ENCODE measurements at regions not wholly inside any gene's neighbourhood (a gene's known extent, or its start where the extent isn't known, plus 50 kb on each side); places are given as distances from the start of the nearest gene placed in this dataset.

GRCh38 chr7:84422790-84423189 lies 228.2 kb upstream of the SEMA3A start:
- no peak for DNase-seq (ENCODE audit: extremely low spot score)
- CTCF ChIA-PET = no interaction called here
- POLR2A ChIA-PET = no interaction called here
- TF ChIP-seq, protein P1, sequence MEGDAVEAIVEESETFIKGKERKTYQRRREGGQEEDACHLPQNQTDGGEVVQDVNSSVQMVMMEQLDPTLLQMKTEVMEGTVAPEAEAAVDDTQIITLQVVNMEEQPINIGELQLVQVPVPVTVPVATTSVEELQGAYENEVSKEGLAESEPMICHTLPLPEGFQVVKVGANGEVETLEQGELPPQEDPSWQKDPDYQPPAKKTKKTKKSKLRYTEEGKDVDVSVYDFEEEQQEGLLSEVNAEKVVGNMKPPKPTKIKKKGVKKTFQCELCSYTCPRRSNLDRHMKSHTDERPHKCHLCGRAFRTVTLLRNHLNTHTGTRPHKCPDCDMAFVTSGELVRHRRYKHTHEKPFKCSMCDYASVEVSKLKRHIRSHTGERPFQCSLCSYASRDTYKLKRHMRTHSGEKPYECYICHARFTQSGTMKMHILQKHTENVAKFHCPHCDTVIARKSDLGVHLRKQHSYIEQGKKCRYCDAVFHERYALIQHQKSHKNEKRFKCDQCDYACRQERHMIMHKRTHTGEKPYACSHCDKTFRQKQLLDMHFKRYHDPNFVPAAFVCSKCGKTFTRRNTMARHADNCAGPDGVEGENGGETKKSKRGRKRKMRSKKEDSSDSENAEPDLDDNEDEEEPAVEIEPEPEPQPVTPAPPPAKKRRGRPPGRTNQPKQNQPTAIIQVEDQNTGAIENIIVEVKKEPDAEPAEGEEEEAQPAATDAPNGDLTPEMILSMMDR (IDR thresholded peaks at IDR 0.05; ENCODE audit: control extremely low read depth, extremely low read depth, low read depth, missing control alignments) = no peak

- TF ChIP-seq, protein P1 (IDR thresholded peaks at IDR 0.05; ENCODE audit: control extremely low read depth, extremely low read depth, low read depth, missing control alignments) = no peak
- DNase-seq (ENCODE audit: extremely low spot score) = no peak
- CTCF ChIA-PET = interaction anchor here (1.0 kb wide), 1 partner anchor 18 kb away, joined by 4 read pairs; no protein-coding TSS in a partner anchor
- POLR2A ChIA-PET = no interaction called here
Observed at GRCh38 chr7:84412161-84412969, 217.8 kb upstream of the SEMA3A start.

- ChIA-PET POLR2A (no interaction called here), CTCF (no interaction called here)
- TF ChIP-seq, protein P1 (IDR thresholded peaks at IDR 0.05; ENCODE audit: control extremely low read depth, extremely low read depth, low read depth, missing control alignments) = no peak
- no peak for DNase-seq (ENCODE audit: extremely low spot score)
Observed at GRCh38 chr7:84399661-84400060, 205.1 kb upstream of the SEMA3A start.

- POLR2A ChIA-PET = no interaction called here
Observed at GRCh38 chr7:84394219-84394618, 199.6 kb upstream of the SEMA3A start.

DNA sequence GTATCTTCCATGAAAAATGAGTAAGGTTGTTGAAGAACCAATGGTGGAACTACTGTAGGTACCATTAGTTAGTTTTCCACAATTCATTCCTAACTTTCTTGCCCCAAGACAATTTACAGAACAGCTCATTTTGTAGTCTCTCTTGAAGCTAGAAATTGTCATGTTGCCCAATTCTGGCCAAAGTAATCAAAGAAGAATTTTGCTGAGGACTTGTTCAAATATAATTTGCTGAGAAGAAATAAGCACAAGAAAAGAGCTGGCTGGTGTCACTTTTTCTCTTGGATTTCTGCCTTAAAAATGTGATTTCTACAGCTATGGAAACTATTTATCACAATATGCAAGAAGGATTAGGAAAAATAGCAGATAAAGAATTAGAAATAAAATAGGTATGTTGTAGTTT lies 199.2 kb upstream of the SEMA3A start:
- POLR2A ChIA-PET = no interaction called here
- DNase-seq (ENCODE audit: extremely low spot score) = no peak
- TF ChIP-seq, protein P1 (IDR thresholded peaks at IDR 0.05; ENCODE audit: control extremely low read depth, extremely low read depth, low read depth, missing control alignments) = no peak
- CTCF ChIA-PET = interaction anchor here (1.1 kb wide), 2 partner anchors 9 to 18 kb away, joined by 4 to 5 read pairs; no protein-coding TSS in a partner anchor

More at GRCh38 chr7:84394219-84394618, 199.6 kb upstream of the SEMA3A start:
- TF ChIP-seq, protein P1 (IDR thresholded peaks at IDR 0.05; ENCODE audit: control extremely low read depth, extremely low read depth, low read depth, missing control alignments) = no peak
- no peak for DNase-seq (ENCODE audit: extremely low spot score)
- CTCF ChIA-PET = interaction anchor here (1.1 kb wide), 2 partner anchors 9 to 18 kb away, joined by 4 to 5 read pairs; no protein-coding TSS in a partner anchor

DNA sequence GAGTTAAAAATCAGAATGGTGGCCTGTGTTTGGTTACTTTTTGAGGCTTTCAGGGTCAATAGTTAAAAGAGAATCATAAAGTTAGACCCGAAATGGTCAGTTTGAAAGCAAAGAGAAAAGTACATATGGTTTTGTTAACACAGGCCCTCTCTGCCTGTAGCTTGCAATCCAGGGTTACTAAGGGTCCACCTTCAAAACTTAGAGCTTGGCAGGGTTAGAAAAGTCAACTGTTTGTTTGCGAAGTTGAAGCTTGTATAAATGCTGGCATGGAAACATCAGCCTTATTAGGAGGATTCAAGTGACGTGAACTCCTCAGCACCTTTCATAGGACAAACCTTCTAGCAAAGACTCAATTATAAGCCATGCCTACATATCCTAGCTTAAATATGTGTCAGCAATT lies 196.3 kb upstream of the SEMA3A start:
- TF ChIP-seq, protein P1 (IDR thresholded peaks at IDR 0.05; ENCODE audit: control extremely low read depth, extremely low read depth, low read depth, missing control alignments) = no peak
- ChIA-PET CTCF (no interaction called here), POLR2A (no interaction called here)
- DNase-seq (ENCODE audit: extremely low spot score) = no peak

Measured in GM10248 (cell line).